Adrenal gland (tissue), 5 donors: ENCODE measurements at regions not wholly inside any gene's neighbourhood (a gene's known extent, or its start where the extent isn't known, plus 50 kb on each side); places are given as distances from the start of the nearest gene placed in this dataset.

Experiments
- CTCF ChIP-seq, 6 experiments: fragments of 450-650 bp in 4 of 6; fragments of 200-600 bp in 2 of 6; sonication (generic) in 1 of 6; IDR thresholded peaks; 1 replicate in 5 of 6; 2 replicates in 1 of 6; pipeline versions ENCODE4 v1.5.1 to v1.8.0; 2016 to 2021; ENCODE audit warnings: antibody characterized with exemption in 6 of 6, mild to moderate bottlenecking in 2 of 6, moderate library complexity in 1 of 6
- POLR2A ChIP-seq, 2 donors: fragments of 450-650 bp; IDR thresholded peaks; one replicate each; pipeline ENCODE4 v1.6.1; 2017; ENCODE audit warnings: antibody characterized with exemption in 2 of 2, mild to moderate bottlenecking in 2 of 2, moderate library complexity in 1 of 2
- donor health status: DM: no; HTN: no; CAD: no.

- TF ChIP-seq CTCF (IDR thresholded peaks at IDR 0.05), result no peak
- TF ChIP-seq POLR2A (IDR thresholded peaks at IDR 0.05), result no peak
These were observed 84.2 kb upstream of the ZNF280D start for GRCh38 chr15:56817321-56818080.
